CD4-positive, alpha-beta T cell (primary cell): ENCODE measurements at regions not wholly inside any gene's neighbourhood (a gene's known extent, or its start where the extent isn't known, plus 50 kb on each side); places are given as distances from the start of the nearest gene placed in this dataset.

Experiments
- ATAC-seq: fragments of 200-7000 bp; cut with Tn5 transposase; one replicate; pipeline ENCODE4 v1.10.0; 2022; ENCODE audit warnings: mild to moderate bottlenecking; ENCODE audit not compliant: poor library complexity
- CTCF ChIA-PET: fragments of 350-600 bp; sonication (Branson Sonifier 250); formaldehyde crosslinking; loops from one replicate; lab custom pipeline; 2021; ENCODE audit warnings: antibody characterized with exemption, inconsistent platforms; lab: Charles Lee
- POLR2A ChIA-PET: fragments of 350-600 bp; sonication (Branson Sonifier 250); formaldehyde crosslinking; loops from one replicate; lab custom pipeline; 2021; ENCODE audit warnings: antibody characterized with exemption, inconsistent platforms; lab: Charles Lee
- DNase-seq, 14 experiments: peaks; one replicate each; pipeline ENCODE4 v3.0.0-alpha.2; 2013 to 2020; ENCODE audit warnings: mixed read lengths in 2 of 14
- H3K27ac ChIP-seq, 2 donors: one replicate each; pipeline versions ENCODE4 v1.5.1 to v1.7.0; 2013; ENCODE audit warnings: low read length in 2 of 2, low read depth in 1 of 2, mild to moderate bottlenecking in 1 of 2
- H3K27me3 ChIP-seq, 2 experiments: 1 replicate in 1 of 2; 2 replicates in 1 of 2; pipeline versions ENCODE4 v1.6.1 to v1.7.0; 2013; ENCODE audit warnings: low read length in 2 of 2, control low read depth in 1 of 2, mild to moderate bottlenecking in 1 of 2, moderate library complexity in 1 of 2; ENCODE audit not compliant: insufficient read depth in 2 of 2, control insufficient read depth in 1 of 2
- H3K36me3 ChIP-seq: one replicate; pipeline ENCODE4 v1.6.1; 2013; ENCODE audit warnings: low read length, control low read depth; ENCODE audit not compliant: insufficient read depth
- H3K4me1 ChIP-seq: one replicate; pipeline ENCODE4 v1.6.1; 2013; ENCODE audit warnings: low read length, control low read depth; ENCODE audit not compliant: insufficient read depth
- H3K4me3 ChIP-seq: one replicate; pipeline ENCODE4 v1.5.1; 2013; ENCODE audit warnings: mild to moderate bottlenecking, low read length, moderate library complexity
- H3K9me3 ChIP-seq, 2 experiments: 1 replicate in 1 of 2; 2 replicates in 1 of 2; pipeline versions ENCODE4 v1.6.1 to v1.7.0; 2013; ENCODE audit warnings: low read length in 2 of 2, mild to moderate bottlenecking in 2 of 2, control low read depth in 1 of 2, moderate library complexity in 1 of 2; ENCODE audit not compliant: control insufficient read depth in 1 of 2, insufficient read depth in 1 of 2
- H3K27ac Mint-ChIP-seq: one replicate; pipeline ENCODE4 v1.8.0; 2020; ENCODE audit warnings: mixed read lengths
- H3K27me3 Mint-ChIP-seq: one replicate; pipeline ENCODE4 v1.8.0; 2021; ENCODE audit warnings: mixed read lengths
- H3K36me3 Mint-ChIP-seq: one replicate; pipeline ENCODE4 v1.8.0; 2021; ENCODE audit warnings: low read depth, mixed read lengths
- H3K4me1 Mint-ChIP-seq: one replicate; pipeline ENCODE4 v1.8.0; 2021; ENCODE audit warnings: low read depth, mixed read lengths
- H3K4me3 Mint-ChIP-seq: one replicate; pipeline ENCODE4 v1.8.0; 2020; ENCODE audit warnings: mild to moderate bottlenecking, mixed read lengths
- H3K9me3 Mint-ChIP-seq: one replicate; pipeline ENCODE4 v1.8.0; 2020; ENCODE audit warnings: mixed read lengths
- CTCF ChIP-seq: fragments of 200-600 bp; IDR thresholded peaks from one replicate; pipeline ENCODE4 v1.8.0; 2022; ENCODE audit warnings: antibody characterized with exemption, mild to moderate bottlenecking
- intact Hi-C, 2 experiments: fragments of 100-400 bp; cut with DNase I in 1 of 2; cut with micrococcal nuclease in 1 of 2; formaldehyde crosslinking; loops; one replicate each; pipeline versions ENCODE4 v1.15.1 to v1.9.0; 2023 to 2025; cut with DNase I, micrococcal nuclease

- no peaks in the 10 kb centered on the region for H3K36me3 ChIP-seq
- H3K27me3 ChIP-seq = no peaks in the 10 kb centered on the region
- ChIA-PET CTCF (no interaction called here), POLR2A (no interaction called here)
- no peak overlapping the region for H3K4me3 ChIP-seq
- H3K27ac Mint-ChIP-seq = no peak overlapping the region
- intact Hi-C loops = no loop called here
- DNase-seq = no peak
- ATAC-seq = no peak
- no peaks in the 10 kb centered on the region for H3K4me1 Mint-ChIP-seq
- no peaks in the 10 kb centered on the region for H3K9me3 ChIP-seq
- H3K27me3 Mint-ChIP-seq = no peaks in the 10 kb centered on the region
- no peak overlapping the region for H3K4me3 Mint-ChIP-seq
- no peaks in the 10 kb centered on the region for H3K36me3 Mint-ChIP-seq
- H3K4me1 ChIP-seq = no peaks in the 10 kb centered on the region
- H3K27ac ChIP-seq = no peak overlapping the region
- no peaks in the 10 kb centered on the region for H3K9me3 Mint-ChIP-seq
- TF ChIP-seq CTCF = no peak
Measured at GRCh38 chr12:76942267-76942666, 63.4 kb upstream of the CSRP2 start.

GRCh38 chr12:76940671-76941445 lies 62.0 kb upstream of the CSRP2 start:
- H3K27me3 Mint-ChIP-seq = no peaks in the 10 kb centered on the region
- ChIA-PET CTCF (no interaction called here), POLR2A (no interaction called here)
- Histone ChIP-seq H3K4me1 (no peaks in the 10 kb centered on the region), H3K36me3 (no peaks in the 10 kb centered on the region), H3K27ac (no peak overlapping the region), H3K27me3 (no peaks in the 10 kb centered on the region), H3K4me3 (no peak overlapping the region), H3K9me3 (no peaks in the 10 kb centered on the region)
- no peak for ATAC-seq
- H3K4me3 Mint-ChIP-seq = no peak overlapping the region
- TF ChIP-seq CTCF = no peak
- no peaks in the 10 kb centered on the region for H3K4me1 Mint-ChIP-seq
- H3K9me3 Mint-ChIP-seq = no peaks in the 10 kb centered on the region
- DNase-seq = no peak
- no peaks in the 10 kb centered on the region for H3K36me3 Mint-ChIP-seq
- H3K27ac Mint-ChIP-seq = no peak overlapping the region
- intact Hi-C loops = no loop called here

GRCh38 chr12:76939701-76940100 lies 60.9 kb upstream of the CSRP2 start:
- ATAC-seq (no peak), DNase-seq (no peak)
- no peak for TF ChIP-seq CTCF
- POLR2A ChIA-PET = no interaction called here
- no peaks in the 10 kb centered on the region for H3K9me3 ChIP-seq
- Mint-ChIP-seq H3K27me3 (no peaks in the 10 kb centered on the region), H3K36me3 (no peaks in the 10 kb centered on the region), H3K27ac (no peak overlapping the region), H3K9me3 (no peaks in the 10 kb centered on the region), H3K4me1 (no peaks in the 10 kb centered on the region), H3K4me3 (no peak overlapping the region)
- no peaks in the 10 kb centered on the region for H3K4me1 ChIP-seq
- CTCF ChIA-PET = no interaction called here
- no peak overlapping the region for H3K27ac ChIP-seq
- H3K27me3 ChIP-seq = no peaks in the 10 kb centered on the region
- intact Hi-C loops = no loop called here
- H3K4me3 ChIP-seq = no peak overlapping the region
- H3K36me3 ChIP-seq = no peaks in the 10 kb centered on the region
